ENCODE measurements at regions not wholly inside any gene's neighbourhood (a gene's known extent, or its start where the extent isn't known, plus 50 kb on each side); places are given as distances from the start of the nearest gene placed in this dataset.

- TF ChIP-seq TRIM24 (IDR thresholded peaks at IDR 0.05) (no peak), RFX5 (IDR thresholded peaks at IDR 0.05; ENCODE audit: low read depth, low read length) (no peak), ZNF146 (CRISPR knock-in tag; IDR thresholded peaks at IDR 0.05; ENCODE audit: unreplicated experiment) (no peak)
These were observed 100.2 kb upstream of the OPRM1 start for GRCh38 chr6:153938876-153939275.
